Astrocyte of the cerebellum (primary cell): ENCODE measurements at regions not wholly inside any gene's neighbourhood (a gene's known extent, or its start where the extent isn't known, plus 50 kb on each side); places are given as distances from the start of the nearest gene placed in this dataset.

Experiments used
- DNase-seq: peaks from one replicate; pipeline ENCODE4 v3.0.0-alpha.2; 2011; ENCODE audit warnings: low read depth
- H3K4me3 ChIP-seq: 2 replicates; pipeline ENCODE4 v1.5.1; 2011; ENCODE audit warnings: mild to moderate bottlenecking, low read depth, low read length, moderate library complexity
- CTCF ChIP-seq: IDR thresholded peaks from 2 replicates; pipeline ENCODE4 v1.5.1; 2012; ENCODE audit warnings: low read length, low read depth, moderate library complexity, mild to moderate bottlenecking; ENCODE audit errors: missing control alignments
- in situ Hi-C: cut with HindIII; loops from 2 replicates; pipeline ENCODE4 v1.10.0; 2017; ENCODE audit warnings: low sequenced_read_pairs

- in situ Hi-C loops, result no loop called here
- no peak for DNase-seq
- no peak overlapping the region for H3K4me3 ChIP-seq
- no peak for TF ChIP-seq CTCF
Measured at GRCh38 chr11:86726770-86727504, 54.5 kb upstream of the ME3 start.

DNA sequence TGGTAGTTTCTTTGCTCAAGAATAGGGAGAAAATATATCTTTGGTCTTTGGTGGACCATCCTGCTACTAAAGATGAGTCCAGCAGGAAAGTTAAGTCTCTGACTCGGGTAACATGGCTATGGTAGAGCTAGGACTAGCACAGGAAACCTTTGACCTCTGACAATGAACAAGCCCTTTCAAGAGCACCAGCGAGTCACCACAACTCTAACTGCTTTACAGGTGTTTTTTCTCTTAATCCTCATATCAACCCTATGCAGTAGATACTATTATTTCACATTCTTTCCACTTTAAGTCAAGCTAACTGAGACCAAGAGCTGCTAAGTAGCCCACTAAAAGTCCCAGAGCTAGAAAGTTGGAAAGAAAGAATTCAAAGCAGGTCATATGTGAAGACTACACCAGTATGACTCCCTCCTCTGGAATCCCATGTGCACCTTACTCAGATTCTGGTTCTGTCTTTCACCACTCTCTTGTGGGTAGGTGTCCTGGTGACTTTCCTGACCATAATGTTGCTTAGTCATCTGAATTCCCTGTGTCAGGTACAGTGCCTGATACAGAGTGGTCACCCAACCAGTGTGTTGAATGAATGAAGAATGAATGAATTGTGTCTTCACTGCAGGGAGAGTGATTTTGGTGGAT is 53.8 kb upstream of the ME3 start:
- DNase-seq, result no peak
- TF ChIP-seq CTCF, result no peak
- H3K4me3 ChIP-seq, result no peak overlapping the region
- in situ Hi-C loops, result no loop called here

GRCh38 chr11:86724137-86724536 is 51.7 kb upstream of the ME3 start:
- in situ Hi-C loops, result no loop called here
- no peak overlapping the region for H3K4me3 ChIP-seq
- no peak for DNase-seq
- no peak for TF ChIP-seq CTCF

DNA sequence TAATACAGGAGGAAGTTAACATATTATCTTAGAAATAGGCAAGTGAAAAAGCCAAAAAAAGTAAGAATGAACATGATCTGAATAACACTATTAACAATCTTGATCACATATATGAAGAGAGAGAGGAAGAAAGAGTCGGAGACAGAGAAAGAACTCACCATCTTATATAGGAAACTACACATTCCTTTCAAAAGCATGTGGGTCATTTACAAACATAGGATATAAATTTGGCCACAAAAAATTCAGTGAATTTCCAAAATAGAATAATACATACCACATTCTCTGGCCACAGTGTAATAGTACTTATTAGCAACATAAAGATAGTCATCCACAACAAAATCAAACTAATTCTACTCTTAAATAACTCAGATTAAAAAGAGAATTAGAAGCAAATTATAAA is 50.9 kb upstream of the ME3 start:
- no peak for TF ChIP-seq CTCF
- no peak overlapping the region for H3K4me3 ChIP-seq
- no peak for DNase-seq
- in situ Hi-C loops, result no loop called here

GRCh38 chr11:86722748-86723147 is 50.3 kb upstream of the ME3 start:
- no peak for DNase-seq
- H3K4me3 ChIP-seq, result no peak overlapping the region
- in situ Hi-C loops, result no loop called here
- no peak for TF ChIP-seq CTCF
